ENCODE measurements at regions not wholly inside any gene's neighbourhood (a gene's known extent, or its start where the extent isn't known, plus 50 kb on each side); places are given as distances from the start of the nearest gene placed in this dataset.
"Not testable (repeated sequence)": the region's sequence is repeated elsewhere in the genome, so short reads cannot be mapped to it uniquely, and the experiment has no call there.

DNA sequence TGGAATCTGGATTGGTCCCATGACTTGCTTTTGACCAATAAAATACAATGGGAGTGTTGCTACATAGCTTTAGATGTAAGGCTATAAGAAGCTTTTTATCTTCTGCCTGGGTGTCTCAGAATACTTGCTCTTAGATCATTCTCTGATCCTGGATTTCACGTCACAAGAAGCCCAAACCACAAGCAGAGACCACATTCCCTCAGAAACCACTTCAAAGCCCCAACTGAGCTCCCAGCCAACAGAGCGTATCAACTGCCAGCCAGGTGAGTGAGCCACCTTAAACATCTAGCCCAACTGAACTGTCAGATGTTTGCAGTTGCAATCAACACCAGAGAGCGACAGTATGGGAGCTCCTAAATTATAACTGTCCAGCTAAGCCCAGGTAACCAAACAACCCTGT, 687.1 kb downstream of the TLE1 start:
- H3K4me1 Mint-ChIP-seq (ENCODE audit: low read depth), result peaks cover 11% of the 10 kb centered on the region
- peaks cover 9% of the 10 kb centered on the region for H3K27me3 Mint-ChIP-seq
- no peaks in the 10 kb centered on the region for H3K9me3 Mint-ChIP-seq (ENCODE audit: low read depth)
- no peak overlapping the region for H3K27ac Mint-ChIP-seq
- H3K36me3 Mint-ChIP-seq, result no peaks in the 10 kb centered on the region
- H3K4me3 Mint-ChIP-seq, result no peak overlapping the region

DNA sequence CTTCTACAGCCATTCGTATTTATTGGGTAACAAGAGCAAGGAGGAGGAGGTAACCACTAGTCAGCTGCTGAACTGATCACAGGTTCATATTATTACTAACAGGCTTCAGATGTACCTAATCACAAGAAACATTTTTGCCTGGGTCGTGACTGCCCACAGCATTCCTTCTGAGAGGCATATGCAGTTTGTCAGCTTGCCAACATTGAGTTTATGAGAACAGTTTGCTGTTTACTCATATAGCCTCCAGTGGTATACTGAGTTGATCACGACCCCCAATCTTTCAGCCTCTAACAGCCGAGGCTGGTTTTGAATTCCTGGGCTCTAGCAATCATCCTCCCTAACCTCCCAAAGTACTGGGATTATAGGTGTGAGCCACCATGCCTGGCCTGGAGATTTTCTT, 693.6 kb downstream of the TLE1 start:
- H3K4me3 Mint-ChIP-seq, result no peak overlapping the region
- no peaks in the 10 kb centered on the region for H3K9me3 Mint-ChIP-seq (ENCODE audit: low read depth)
- H3K27me3 Mint-ChIP-seq, result peaks cover 8% of the 10 kb centered on the region
- H3K27ac Mint-ChIP-seq, result no peak overlapping the region
- H3K36me3 Mint-ChIP-seq, result no peaks in the 10 kb centered on the region
- H3K4me1 Mint-ChIP-seq (ENCODE audit: low read depth), result no peaks in the 10 kb centered on the region

GRCh38 chr9:80994892-80995291, 694.5 kb downstream of the TLE1 start:
- no peak overlapping the region for H3K27ac Mint-ChIP-seq
- H3K4me1 Mint-ChIP-seq (ENCODE audit: low read depth), result no peaks in the 10 kb centered on the region

GRCh38 chr9:80985595-80985994, 703.8 kb downstream of the TLE1 start:
- not testable (repeated sequence) for H3K27ac Mint-ChIP-seq; H3K36me3 Mint-ChIP-seq; H3K4me1 Mint-ChIP-seq (ENCODE audit: low read depth); H3K4me3 Mint-ChIP-seq; H3K27me3 Mint-ChIP-seq
- peaks cover 17% of the 10 kb centered on the region for H3K9me3 Mint-ChIP-seq (ENCODE audit: low read depth)

More at GRCh38 chr9:80994892-80995291, 694.5 kb downstream of the TLE1 start:
- Mint-ChIP-seq H3K4me3 (no peak overlapping the region), H3K36me3 (no peaks in the 10 kb centered on the region), H3K27me3 (peaks cover 6% of the 10 kb centered on the region), H3K9me3 (ENCODE audit: low read depth) (no peaks in the 10 kb centered on the region)

DNA sequence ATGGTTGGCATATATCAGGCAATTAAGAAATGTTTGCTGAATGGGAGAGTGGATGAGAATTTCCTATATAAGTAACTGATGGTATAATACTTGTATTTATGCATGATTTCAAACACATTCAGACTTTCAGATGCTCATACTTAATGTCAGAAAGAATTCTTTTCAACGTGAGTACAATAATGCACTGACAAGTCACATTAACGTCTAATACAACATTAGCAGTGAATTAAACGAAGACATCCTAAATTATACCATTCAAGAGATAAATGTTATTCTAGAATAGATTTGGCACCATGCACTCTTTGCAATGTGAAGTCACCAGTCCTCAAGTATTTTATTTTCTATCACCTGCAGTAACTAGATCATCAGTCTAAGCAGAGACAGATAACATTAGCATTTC, 712.9 kb downstream of the TLE1 start:
- Mint-ChIP-seq H3K9me3 (ENCODE audit: low read depth) (peaks cover 19% of the 10 kb centered on the region), H3K36me3 (no peaks in the 10 kb centered on the region), H3K4me3 (no peak overlapping the region), H3K27me3 (no peaks in the 10 kb centered on the region), H3K27ac (no peak overlapping the region), H3K4me1 (ENCODE audit: low read depth) (no peaks in the 10 kb centered on the region)

DNA sequence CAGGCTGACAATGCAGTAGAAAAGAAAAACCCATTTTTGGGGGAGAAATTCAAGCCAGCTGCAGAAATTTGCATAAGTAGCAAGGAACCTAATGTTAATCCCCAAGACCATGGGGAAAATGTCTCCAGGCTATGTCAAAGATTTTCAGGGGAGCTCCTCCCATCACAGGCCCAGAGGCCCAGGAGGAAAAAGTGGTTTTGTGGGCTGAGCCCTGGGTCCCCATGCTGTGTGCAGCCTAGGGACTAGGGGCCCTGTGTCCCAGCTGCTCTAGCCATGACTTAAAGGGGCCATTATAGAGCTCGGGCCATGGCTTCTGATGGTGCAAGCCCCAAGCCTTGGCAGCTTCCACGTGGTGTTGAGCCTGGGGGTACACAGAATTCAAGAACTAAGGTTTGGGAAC, 719.0 kb downstream of the TLE1 start:
- H3K36me3 Mint-ChIP-seq; H3K4me1 Mint-ChIP-seq (ENCODE audit: low read depth); H3K27ac Mint-ChIP-seq; H3K4me3 Mint-ChIP-seq; H3K27me3 Mint-ChIP-seq: not testable (repeated sequence)
- H3K9me3 Mint-ChIP-seq (ENCODE audit: low read depth), result peaks cover 13% of the 10 kb centered on the region

- Mint-ChIP-seq H3K9me3 (ENCODE audit: low read depth) (peaks cover 5% of the 10 kb centered on the region), H3K27me3 (no peaks in the 10 kb centered on the region), H3K27ac (no peak overlapping the region), H3K4me3 (no peak overlapping the region), H3K36me3 (no peaks in the 10 kb centered on the region), H3K4me1 (ENCODE audit: low read depth) (no peaks in the 10 kb centered on the region)
These were observed 720.7 kb downstream of the TLE1 start for GRCh38 chr9:80968611-80969010.

DNA sequence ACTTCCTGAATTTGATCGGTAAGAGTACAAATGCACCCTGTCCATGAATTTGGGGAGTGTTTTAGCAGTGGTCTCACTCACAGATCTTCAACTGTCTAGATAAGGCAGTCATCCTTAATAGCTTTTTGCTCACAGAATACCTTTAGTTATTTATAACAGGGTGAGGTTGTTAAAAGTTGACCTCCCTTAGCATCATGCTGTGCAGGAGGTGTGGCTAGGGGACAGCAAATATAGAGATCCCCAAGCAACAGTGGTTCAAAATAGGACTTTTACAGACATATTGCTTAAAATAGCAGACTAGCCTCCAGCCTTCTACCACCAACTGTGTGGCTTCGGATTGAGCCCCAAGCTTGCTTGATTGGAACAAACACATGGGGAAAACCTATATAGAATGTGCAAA, 724.4 kb downstream of the TLE1 start:
- Mint-ChIP-seq H3K4me3 (no peak overlapping the region), H3K9me3 (ENCODE audit: low read depth) (peaks cover 1% of the 10 kb centered on the region), H3K27me3 (no peaks in the 10 kb centered on the region), H3K27ac (no peak overlapping the region), H3K4me1 (ENCODE audit: low read depth) (no peaks in the 10 kb centered on the region), H3K36me3 (no peaks in the 10 kb centered on the region)

- Mint-ChIP-seq H3K27ac (no peak overlapping the region), H3K9me3 (ENCODE audit: low read depth) (peaks cover 3% of the 10 kb centered on the region), H3K4me1 (ENCODE audit: low read depth) (no peaks in the 10 kb centered on the region), H3K27me3 (no peaks in the 10 kb centered on the region), H3K36me3 (no peaks in the 10 kb centered on the region), H3K4me3 (no peak overlapping the region)
These were observed 725.0 kb downstream of the TLE1 start for GRCh38 chr9:80964374-80964773.

GRCh38 chr9:80957801-80958200, 731.5 kb downstream of the TLE1 start:
- no peaks in the 10 kb centered on the region for H3K27me3 Mint-ChIP-seq
- H3K27ac Mint-ChIP-seq, result no peak overlapping the region
- no peak overlapping the region for H3K4me3 Mint-ChIP-seq
- H3K4me1 Mint-ChIP-seq (ENCODE audit: low read depth), result no peaks in the 10 kb centered on the region
- H3K36me3 Mint-ChIP-seq, result no peaks in the 10 kb centered on the region
- peaks cover 3% of the 10 kb centered on the region for H3K9me3 Mint-ChIP-seq (ENCODE audit: low read depth)

GRCh38 chr9:80954521-80954920, 734.8 kb downstream of the TLE1 start:
- H3K27me3 Mint-ChIP-seq, result no peaks in the 10 kb centered on the region
- no peaks in the 10 kb centered on the region for H3K4me1 Mint-ChIP-seq (ENCODE audit: low read depth)
- no peak overlapping the region for H3K27ac Mint-ChIP-seq
- H3K4me3 Mint-ChIP-seq, result no peak overlapping the region
- no peaks in the 10 kb centered on the region for H3K9me3 Mint-ChIP-seq (ENCODE audit: low read depth)
- no peaks in the 10 kb centered on the region for H3K36me3 Mint-ChIP-seq

DNA sequence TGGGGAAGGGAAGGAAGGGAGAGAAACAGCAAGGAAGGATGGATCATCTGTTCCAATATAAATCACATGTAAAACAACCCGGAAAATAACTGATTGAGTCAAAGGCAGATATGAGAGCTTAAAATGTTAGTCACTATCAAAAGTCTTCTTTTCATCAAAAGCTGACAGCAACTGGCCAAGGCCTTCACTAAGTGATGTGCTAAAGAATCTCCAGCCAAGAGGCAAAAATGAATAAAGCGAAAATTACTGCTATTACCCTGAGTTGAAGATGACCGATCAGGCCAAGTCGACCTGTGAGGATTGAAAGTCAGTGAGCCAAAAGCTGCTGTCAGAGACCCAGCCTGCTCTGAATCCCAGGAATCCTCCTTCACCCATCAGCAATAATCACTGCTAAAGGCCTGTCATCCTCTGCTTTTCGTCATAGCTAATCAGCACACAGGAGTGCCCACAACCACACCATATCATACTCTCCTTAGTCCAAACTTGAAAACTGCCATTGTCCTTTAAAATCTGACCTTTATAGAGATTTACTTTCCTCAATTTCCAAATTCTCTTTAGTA, 736.9 kb downstream of the TLE1 start:
- H3K4me1 Mint-ChIP-seq (ENCODE audit: low read depth), result no peaks in the 10 kb centered on the region
- H3K9me3 Mint-ChIP-seq (ENCODE audit: low read depth), result no peaks in the 10 kb centered on the region
- H3K36me3 Mint-ChIP-seq, result no peaks in the 10 kb centered on the region
- no peaks in the 10 kb centered on the region for H3K27me3 Mint-ChIP-seq
- H3K27ac Mint-ChIP-seq, result no peak overlapping the region
- no peak overlapping the region for H3K4me3 Mint-ChIP-seq

DNA sequence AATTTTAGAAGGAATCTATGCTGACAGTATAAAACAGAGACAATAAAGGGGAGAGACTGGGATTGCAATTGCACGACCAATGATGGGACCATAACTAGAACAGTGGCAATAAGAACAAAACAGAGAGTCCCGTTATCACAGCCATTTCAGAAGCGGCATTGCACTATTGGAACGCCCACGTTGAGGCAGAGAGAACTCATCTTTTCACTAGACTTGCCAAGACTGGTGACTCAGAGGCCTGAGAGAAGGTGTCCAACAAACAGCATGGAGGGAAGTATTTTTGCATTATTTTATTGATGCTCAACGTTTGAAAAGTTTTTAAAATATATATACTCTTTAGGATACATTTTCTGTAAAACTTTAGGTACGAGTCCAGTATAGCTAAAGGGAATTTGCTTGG, 737.7 kb downstream of the TLE1 start:
- Mint-ChIP-seq H3K4me3 (no peak overlapping the region), H3K9me3 (ENCODE audit: low read depth) (no peaks in the 10 kb centered on the region), H3K4me1 (ENCODE audit: low read depth) (no peaks in the 10 kb centered on the region), H3K36me3 (no peaks in the 10 kb centered on the region), H3K27me3 (no peaks in the 10 kb centered on the region), H3K27ac (no peak overlapping the region)

DNA sequence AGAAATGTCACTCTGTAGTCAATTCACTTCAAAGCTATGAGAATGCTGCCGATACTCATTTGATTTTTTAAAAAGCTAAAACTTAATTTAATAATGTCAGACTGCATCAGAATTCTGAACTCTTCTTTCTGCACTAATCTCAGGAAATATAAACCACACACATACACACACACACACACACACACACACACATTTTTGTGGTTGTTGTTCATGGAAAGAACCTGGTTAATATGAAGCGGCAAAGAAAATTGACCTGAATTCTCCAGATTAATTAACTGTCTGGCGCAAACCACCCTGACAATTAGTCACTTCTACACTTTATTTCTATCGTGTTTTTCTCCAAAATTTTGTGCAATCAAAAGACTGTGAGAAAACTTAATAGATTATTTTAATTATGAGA, 740.5 kb downstream of the TLE1 start:
- Mint-ChIP-seq H3K27me3 (no peaks in the 10 kb centered on the region), H3K4me1 (ENCODE audit: low read depth) (no peaks in the 10 kb centered on the region), H3K4me3 (no peak overlapping the region), H3K9me3 (ENCODE audit: low read depth) (no peaks in the 10 kb centered on the region), H3K36me3 (no peaks in the 10 kb centered on the region), H3K27ac (no peak overlapping the region)

- Mint-ChIP-seq H3K4me1 (ENCODE audit: low read depth) (no peaks in the 10 kb centered on the region), H3K9me3 (ENCODE audit: low read depth) (no peaks in the 10 kb centered on the region), H3K36me3 (no peaks in the 10 kb centered on the region), H3K27me3 (no peaks in the 10 kb centered on the region), H3K4me3 (no peak overlapping the region), H3K27ac (no peak overlapping the region)
These were observed 741.3 kb downstream of the TLE1 start for GRCh38 chr9:80948066-80948465.

DNA sequence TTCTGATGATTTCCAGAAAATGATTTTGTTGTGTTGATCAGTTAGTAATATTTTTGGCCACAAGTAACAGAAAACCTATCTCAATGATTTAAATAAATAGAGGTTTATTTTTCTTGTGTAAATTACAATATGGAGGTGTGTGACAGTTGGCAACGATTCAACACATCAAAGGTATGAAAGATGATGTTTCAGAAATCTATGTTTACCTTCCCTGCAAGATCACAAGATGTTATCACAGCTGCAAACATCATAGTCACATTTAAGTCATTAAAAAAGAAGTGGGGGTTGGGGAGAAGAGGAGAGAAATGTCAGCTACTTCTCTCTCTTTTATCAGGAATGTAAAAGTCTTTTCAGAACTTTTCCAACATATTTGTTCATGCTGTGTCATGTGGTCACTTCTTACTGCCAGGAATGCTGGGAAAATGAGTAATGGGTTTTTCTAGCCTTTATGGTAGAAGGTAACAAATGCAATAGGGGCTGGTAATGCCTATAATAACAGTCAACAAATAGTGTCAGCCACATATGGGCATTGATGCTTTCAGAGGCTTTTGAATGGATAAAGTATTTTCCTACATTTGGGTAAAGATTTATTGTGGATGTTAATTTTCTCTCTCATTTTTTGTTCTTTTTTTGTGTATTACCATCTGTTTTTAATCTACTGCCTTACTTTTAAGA, 742.7 kb downstream of the TLE1 start:
- H3K4me3 Mint-ChIP-seq, result no peak overlapping the region

More for the DNA sequence above, 742.7 kb downstream of the TLE1 start:
- no peaks in the 10 kb centered on the region for H3K36me3 Mint-ChIP-seq
- no peak overlapping the region for H3K27ac Mint-ChIP-seq
- no peaks in the 10 kb centered on the region for H3K4me1 Mint-ChIP-seq (ENCODE audit: low read depth)
- no peaks in the 10 kb centered on the region for H3K27me3 Mint-ChIP-seq
- H3K9me3 Mint-ChIP-seq (ENCODE audit: low read depth), result no peaks in the 10 kb centered on the region
